GM21390 (cell line): ENCODE measurements at regions not wholly inside any gene's neighbourhood (a gene's known extent, or its start where the extent isn't known, plus 50 kb on each side); places are given as distances from the start of the nearest gene placed in this dataset.

Source experiments
- ATAC-seq: cut with Tn5 transposase; IDR thresholded peaks from one replicate; pipeline ENCODE4 v1.9.1; 2021; ENCODE audit not compliant: unreplicated experiment

DNA sequence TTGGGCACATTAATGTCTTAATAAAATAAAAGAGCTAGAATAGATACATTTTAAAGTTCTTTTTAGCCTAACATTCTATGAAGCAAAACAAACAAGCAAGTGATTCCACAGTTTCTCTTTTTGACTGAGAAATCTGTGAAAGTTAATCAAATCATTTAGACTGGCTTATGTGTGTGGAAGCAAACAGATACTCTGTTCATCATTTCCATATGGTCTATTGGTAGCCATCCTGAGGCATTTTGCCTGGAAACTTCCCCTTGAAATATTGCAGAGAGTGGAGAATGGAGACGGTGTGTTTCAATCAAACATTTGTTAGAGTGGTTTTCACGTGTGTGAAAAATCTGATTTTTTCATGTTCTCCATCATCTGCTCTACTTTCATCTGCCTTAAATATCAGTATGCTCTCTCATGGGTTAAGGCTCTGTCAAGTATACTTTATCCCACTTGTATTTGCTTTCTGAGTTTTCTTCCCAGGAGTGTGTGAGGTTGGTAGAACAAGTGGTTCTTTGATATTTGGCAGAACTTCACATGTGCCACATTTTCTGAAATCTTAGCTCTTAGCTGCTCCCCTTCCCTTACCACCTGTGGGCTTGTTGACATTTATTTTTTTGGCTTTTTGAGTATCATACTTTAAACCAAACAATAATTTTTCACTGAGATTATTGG, 139.1 kb upstream of the PTGFR start:
- ATAC-seq = no peak

DNA sequence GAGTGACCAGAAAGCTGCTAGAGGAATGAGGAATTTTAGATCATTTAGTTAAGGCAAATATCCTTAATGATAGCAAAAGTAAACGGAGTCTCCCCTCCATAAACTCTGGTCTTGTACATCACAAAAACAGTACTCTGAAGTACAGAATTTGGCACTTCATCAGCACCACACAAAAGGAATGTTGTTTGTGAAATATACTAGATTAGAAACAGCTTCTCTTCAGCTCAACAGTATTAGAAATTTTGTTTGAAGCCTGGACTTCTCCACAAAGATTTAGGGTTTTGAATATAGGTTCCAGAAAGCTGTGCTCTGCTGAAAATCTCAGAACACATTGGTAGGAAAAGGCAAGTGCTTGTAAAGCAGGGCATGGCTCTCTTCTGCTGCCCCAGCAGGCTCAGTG, 135.1 kb upstream of the PTGFR start:
- ATAC-seq = no peak

DNA sequence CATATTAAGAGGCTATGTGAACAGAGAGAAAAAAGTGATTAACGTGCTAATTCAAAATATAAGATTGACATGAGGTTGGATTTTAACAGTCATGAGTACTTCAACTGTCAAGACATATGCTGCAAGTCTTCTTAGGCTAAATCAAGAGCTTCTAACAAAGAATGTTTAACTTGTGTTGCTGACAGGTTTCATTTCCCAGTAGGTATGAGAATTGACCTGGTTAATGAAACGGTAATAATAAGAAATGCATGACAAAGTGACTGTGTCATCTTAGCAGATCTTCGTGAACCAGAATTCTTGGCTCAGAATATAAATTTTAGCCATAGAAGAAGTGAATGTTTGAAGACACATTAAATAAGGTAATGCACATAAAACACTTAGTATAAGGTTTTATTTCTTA, 132.6 kb upstream of the PTGFR start:
- no peak for ATAC-seq

GRCh38 chr1:78359666-78360065, 131.1 kb upstream of the PTGFR start:
- ATAC-seq = no peak

DNA sequence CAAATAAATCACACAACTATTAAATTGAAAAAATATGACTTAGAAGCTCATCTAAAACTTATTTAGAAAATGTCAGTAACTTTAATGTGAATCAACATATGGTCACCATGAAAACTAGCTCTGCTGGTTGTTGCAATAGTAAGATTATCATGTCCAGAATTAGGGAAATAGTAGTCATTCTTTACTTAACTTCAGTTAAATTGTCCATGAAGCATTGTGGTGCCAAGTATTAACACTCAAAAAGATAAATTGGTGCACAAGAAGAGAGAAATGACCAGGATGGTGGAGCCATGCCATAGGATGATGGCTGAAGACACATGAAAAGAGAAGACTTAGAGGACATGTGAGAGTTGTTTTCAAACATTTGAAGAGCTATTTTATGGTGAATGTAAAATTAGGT, 130.2 kb upstream of the PTGFR start:
- no peak for ATAC-seq

GRCh38 chr1:78367700-78368099, 123.1 kb upstream of the PTGFR start:
- ATAC-seq = no peak

DNA sequence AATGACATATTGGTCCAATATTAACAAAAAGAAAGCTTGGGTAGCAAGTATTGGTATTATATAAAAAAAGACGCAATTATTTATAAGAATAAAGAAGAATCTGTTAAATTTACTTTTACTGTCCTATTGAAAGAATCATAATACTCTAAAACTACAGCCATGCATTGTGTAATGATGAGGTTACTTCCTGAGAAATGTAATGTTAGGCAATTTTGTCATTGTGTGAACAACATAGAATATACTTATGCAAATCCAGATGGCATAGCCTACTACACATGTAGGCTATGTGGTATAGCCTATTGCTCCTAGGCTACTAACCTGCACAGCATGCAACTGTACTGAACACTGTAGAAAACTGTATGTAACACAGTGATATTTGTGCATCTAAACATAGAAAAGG, 121.2 kb upstream of the PTGFR start:
- no peak for ATAC-seq

GRCh38 chr1:78370356-78370755, 120.4 kb upstream of the PTGFR start:
- ATAC-seq = peak; percentile 80

- ATAC-seq = peak; percentile 56
Observed at GRCh38 chr1:78370779-78371482, 119.8 kb upstream of the PTGFR start.

DNA sequence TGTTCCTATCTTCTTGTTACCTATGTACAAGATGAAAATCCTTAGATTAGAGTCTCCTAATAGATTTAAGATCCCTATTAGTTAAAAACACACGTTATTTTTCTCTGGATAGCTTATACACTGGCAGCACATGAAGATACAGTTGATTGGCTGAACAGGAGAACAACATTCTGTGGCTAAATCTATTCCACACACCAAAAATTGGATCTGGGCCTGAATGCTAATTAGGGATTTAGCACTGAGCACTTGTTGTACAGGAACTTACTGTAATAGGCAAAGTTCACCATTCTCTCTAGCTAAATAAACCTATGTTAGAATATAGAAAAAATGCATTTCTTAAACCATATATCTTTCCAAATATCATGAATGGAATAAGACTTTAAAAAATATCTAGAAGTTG, 117.1 kb upstream of the PTGFR start:
- no peak for ATAC-seq

DNA sequence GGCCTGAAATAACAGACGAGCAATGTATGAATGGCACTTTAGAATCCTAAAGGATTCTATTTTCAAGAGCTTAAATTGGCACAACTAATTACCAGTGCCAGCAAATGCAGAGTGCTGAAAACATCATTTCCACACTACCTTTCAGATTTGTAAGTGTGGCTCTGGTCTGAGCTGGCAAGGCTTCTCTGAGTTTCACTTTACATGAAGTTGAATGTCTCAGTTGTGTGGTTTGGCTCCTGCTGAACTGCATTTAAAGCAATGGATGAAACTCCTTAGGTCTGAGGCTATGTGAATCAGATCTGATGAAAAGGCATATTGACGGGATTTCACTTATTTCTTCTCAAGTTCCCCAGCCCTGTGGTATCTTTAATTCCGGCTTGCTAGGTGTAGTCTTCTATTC, 114.8 kb upstream of the PTGFR start:
- no peak for ATAC-seq

- peak; percentile 84 for ATAC-seq
Observed at GRCh38 chr1:78377356-78377928, 113.3 kb upstream of the PTGFR start.

DNA sequence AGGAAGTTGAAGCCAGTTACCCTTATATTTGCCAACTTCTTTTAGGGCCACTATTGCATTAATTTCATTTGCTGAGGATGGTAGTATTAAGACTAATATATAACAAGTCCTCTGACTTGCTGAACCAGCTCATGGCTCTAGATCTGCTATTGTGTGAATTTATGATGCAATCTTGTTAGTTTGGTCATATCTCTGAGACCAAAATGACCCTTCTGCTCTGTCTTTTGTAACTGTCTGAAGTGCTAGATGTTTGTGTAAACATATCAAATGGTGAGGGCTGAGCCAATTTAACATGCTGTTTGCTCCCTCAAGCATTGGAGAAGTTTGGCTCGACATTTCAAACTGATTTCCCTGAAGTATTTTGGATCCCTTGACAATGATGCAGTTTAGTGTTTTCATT, 106.9 kb upstream of the PTGFR start:
- ATAC-seq = no peak

- peak; percentile 96 for ATAC-seq
Observed at GRCh38 chr1:78385744-78386462, 104.9 kb upstream of the PTGFR start.

DNA sequence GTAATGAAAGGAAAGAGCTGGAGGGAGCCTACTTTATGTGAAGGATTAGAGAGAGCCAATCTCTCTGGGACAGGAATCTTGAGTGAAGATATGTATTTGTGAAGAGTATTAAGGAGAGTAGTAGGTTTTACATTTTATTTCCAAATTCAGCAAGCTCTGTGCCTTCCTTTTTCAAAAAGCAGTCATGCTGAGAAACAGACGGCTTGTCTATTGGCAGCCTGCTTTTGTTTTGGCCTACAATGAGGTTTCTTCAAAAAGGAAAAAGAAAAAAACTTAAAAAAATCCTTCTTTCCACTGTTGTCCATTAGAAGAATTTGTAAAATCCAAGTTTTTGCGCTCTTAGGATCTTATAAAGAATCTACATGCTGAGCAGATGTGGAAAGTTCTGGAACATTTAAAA, 103.6 kb upstream of the PTGFR start:
- no peak for ATAC-seq

DNA sequence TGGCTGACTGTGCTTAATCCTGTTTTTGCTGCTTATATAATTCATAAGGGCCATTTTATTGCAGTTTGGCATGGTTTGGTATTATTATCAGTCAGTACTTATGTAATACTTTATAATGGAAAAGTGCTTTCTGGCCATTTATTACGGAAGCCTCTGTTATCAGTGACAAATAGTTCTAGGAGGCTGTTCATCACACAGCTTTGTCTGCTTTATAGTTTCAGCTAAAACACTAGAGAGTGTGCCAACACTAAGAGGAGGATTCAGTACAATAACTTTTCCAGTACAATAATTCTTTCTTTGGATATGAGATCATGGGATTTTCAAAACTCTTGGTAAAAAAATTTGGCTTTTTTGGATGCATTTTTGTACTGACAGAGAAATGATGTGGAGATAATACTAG, 102.9 kb upstream of the PTGFR start:
- ATAC-seq = no peak

DNA sequence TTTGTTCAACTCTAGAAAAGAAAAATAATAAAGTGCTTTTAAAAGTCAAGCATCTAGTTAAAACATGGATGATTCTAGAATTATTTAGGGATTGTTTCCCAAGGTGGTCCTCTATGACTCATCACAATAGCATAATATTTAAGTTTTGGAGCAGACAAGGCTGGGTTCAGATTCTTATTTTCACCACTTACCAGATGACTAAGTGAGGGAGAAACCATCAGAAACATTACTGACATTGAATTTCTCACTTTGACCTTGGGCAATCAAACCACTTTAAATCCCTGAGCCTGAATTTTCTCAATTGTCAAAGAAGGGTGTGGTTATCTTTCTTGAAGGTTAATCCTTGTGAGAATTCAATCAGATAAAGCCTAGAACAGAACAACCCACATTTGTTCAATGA, 102.5 kb upstream of the PTGFR start:
- ATAC-seq = no peak

- ATAC-seq = no peak
Observed at GRCh38 chr1:78401148-78401547, 89.6 kb upstream of the PTGFR start.

GRCh38 chr1:78408192-78408591, 82.6 kb upstream of the PTGFR start:
- ATAC-seq = no peak

GRCh38 chr1:78408810-78409209, 82.0 kb upstream of the PTGFR start:
- no peak for ATAC-seq

DNA sequence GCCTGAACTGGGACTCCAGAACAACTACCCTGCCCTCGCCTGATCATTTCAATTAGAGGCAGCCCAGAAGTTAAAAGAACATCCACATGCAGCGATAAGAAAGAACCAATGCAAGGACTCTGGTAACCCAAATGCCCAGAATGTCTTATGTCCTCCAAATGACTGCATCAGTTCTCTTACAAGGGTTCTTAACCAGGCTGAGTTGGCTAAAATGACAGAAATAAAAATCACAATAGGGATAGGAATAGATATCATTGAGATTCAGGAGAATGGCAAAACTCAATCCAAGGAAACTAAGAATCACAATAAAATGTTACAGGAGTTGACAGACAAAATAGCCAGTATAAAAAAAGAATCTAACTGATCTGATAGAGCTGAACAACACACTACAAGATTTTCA, 80.1 kb upstream of the PTGFR start:
- ATAC-seq = no peak

DNA sequence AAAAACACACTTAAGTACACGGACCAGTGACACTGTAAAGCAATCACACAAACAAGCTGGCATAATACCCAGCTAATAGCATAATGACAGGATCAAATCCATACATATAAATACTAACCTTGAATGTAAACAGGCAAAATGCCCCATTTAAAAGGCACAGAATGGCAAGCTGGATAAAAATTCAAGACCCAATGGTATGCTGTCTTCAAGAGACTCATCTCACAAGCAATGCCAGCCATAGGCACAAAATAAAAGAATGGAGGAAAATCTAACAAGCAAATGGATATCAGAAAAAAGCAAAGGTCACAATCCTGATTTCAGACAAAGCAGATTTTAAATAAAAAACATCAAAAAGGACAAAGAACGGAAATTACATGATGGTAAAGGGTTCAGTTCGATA, 79.1 kb upstream of the PTGFR start:
- ATAC-seq = no peak
